Hematopoietic multipotent progenitor cell treated with erythropoietin and hydrocortisone succinate and interleukin-3 and kit ligand, for 15 days (in vitro differentiated cells): ENCODE measurements at regions not wholly inside any gene's neighbourhood (a gene's known extent, or its start where the extent isn't known, plus 50 kb on each side); places are given as distances from the start of the nearest gene placed in this dataset.

ENCODE experiments used
- DNase-seq: peaks from one replicate; pipeline ENCODE4 v3.0.0-alpha.2; 2015; ENCODE audit warnings: low spot score

- no peak for DNase-seq
Observed at GRCh38 chr21:31500071-31500470, 156.0 kb upstream of the TIAM1 start.

- DNase-seq, result no peak
Observed at GRCh38 chr21:31498985-31499384, 154.9 kb upstream of the TIAM1 start.

DNA sequence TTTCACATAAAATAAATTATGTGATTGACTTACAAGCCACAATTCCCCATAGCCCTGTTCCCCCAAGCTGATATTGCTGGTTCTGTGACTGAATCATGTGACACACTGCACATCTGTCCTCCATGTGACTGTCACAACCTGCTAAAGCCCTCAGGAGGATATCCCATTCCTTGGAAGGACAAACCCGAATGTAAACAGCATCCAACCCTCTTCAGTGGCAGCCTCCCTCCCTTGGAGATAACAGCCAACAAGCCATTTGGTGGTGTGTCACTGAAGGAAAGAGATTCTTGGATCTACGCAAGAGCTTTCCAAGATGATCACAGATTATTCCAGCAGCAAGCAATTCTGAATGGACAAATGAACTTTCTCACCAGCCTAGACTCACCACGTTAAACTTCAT is 153.9 kb upstream of the TIAM1 start:
- no peak for DNase-seq

- no peak for DNase-seq
Observed at GRCh38 chr21:31493350-31493880, 149.4 kb upstream of the TIAM1 start.

DNA sequence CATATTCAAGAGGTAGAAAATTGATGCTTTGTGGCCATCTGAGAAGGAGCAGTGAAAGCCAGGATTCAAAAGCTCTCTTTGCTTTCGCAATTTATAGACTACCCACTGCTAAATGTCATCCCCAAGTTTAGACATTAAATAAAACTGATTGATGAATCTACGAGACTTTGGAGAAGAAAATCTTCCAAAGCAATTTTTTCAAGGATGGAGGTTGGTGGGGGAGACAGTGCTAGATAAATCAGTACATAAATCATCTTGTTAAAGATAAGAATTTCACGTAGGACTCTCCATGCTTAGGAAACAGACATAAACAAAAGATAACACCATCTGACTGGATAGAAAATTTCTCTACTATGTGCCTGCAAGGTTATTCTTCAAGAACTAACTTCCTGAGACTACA is 147.6 kb upstream of the TIAM1 start:
- DNase-seq, result no peak

GRCh38 chr21:31490443-31490842 is 146.4 kb upstream of the TIAM1 start:
- no peak for DNase-seq

GRCh38 chr21:31489726-31490125 is 145.7 kb upstream of the TIAM1 start:
- no peak for DNase-seq

GRCh38 chr21:31489014-31489413 is 145.0 kb upstream of the TIAM1 start:
- no peak for DNase-seq

- DNase-seq, result no peak
Observed at GRCh38 chr21:31484219-31484618, 140.2 kb upstream of the TIAM1 start.

- no peak for DNase-seq
Observed at GRCh38 chr21:31483146-31483545, 139.1 kb upstream of the TIAM1 start.

- DNase-seq, result no peak
Observed at GRCh38 chr21:31482460-31482859, 138.4 kb upstream of the TIAM1 start.

- no peak for DNase-seq
Observed at GRCh38 chr21:31480228-31480627, 136.2 kb upstream of the TIAM1 start.

DNA sequence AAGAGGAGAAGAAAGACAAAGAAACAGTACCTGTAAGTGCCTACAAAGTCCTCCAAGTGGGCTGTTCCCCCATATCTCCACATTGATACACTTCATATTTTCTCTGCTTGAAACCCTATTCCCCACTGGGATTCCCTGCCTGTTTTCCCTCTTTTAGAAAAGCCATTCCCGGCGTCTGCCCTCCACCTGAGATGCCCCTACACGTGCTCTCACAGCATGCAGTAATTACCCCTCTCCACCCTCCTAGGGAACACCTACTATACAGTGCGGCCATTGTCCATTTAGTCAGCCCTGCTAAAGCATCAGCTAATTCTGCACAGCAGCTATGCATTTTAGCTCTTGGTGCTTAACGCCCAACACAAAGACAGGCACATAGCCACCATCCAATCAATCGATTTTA is 135.7 kb upstream of the TIAM1 start:
- DNase-seq, result no peak

- DNase-seq, result no peak
Observed at GRCh38 chr21:31479222-31479621, 135.2 kb upstream of the TIAM1 start.

GRCh38 chr21:31476263-31477022 is 132.4 kb upstream of the TIAM1 start:
- no peak for DNase-seq

- no peak for DNase-seq
Observed at GRCh38 chr21:31475223-31475622, 131.2 kb upstream of the TIAM1 start.

GRCh38 chr21:31473685-31474345 is 129.8 kb upstream of the TIAM1 start:
- no peak for DNase-seq

GRCh38 chr21:31471865-31472264 is 127.8 kb upstream of the TIAM1 start:
- DNase-seq, result no peak

DNA sequence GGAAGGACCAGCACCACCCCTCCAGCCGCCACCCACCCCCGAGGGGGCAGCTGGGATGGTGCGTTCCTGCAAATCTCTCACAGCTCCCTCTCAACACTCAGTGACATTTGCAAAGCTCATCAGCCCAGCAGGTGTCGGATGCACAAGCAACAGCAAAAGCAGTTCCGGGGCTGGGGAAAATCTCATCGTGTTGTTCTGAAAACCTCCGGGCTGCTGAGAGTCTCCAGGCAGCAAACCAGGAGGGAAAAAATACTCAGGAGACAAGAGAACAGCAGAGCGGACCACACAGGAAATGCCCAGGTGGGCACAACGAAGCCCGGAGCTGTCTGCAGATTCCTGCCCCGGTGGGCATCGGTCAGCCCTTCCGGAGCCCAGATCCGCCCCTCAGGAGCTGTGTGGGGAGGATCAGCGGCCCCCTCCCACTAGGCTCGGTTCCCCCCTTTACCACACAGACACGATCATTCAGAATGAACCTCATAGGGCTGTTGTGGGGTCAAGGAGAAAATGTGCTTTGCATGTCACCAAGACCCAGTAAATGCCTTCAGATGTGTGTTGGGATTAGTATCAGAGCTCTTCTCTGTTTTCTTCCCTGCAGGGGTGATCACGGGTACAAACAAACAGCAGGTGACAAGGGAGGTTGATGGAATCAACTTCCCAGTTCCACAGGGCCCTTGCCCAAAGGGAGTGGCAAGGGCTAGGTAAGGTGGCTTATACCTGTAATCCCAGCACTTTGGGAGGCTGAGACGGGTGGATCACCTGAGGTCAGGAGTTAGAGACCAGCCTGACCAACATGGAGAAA is 127.0 kb upstream of the TIAM1 start:
- DNase-seq, result no peak

GRCh38 chr21:31460980-31461379 is 116.9 kb upstream of the TIAM1 start:
- no peak for DNase-seq

- no peak for DNase-seq
Observed at GRCh38 chr21:31459457-31459856, 115.4 kb upstream of the TIAM1 start.

DNA sequence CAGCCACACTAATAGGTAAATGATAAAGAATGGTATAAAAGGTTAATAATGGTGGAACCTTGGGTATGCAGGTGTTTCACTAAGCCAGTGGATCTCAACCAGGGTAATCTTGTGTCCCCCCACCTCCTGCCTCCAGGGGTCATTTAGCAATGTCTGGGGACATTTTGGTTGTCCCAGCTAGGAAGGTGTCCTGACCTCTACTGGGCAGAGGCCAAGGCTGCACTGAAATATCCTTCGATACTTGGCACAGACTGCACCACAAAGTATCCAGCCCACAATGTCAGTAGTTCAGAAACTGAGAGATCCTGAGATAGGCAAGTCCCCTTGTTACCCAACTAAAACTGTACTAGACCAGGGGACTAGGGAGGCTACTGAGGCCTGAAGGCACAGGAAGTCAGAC is 113.6 kb upstream of the TIAM1 start:
- DNase-seq, result no peak

GRCh38 chr21:31456201-31456600 is 112.1 kb upstream of the TIAM1 start:
- DNase-seq, result no peak
